Progenitor cell of endocrine pancreas (in vitro differentiated cells): ENCODE measurements at regions not wholly inside any gene's neighbourhood (a gene's known extent, or its start where the extent isn't known, plus 50 kb on each side); places are given as distances from the start of the nearest gene placed in this dataset.

Source experiments
- DNase-seq: peaks from one replicate; pipeline ENCODE4 v3.0.0; 2021; ENCODE audit warnings: low spot score; ENCODE audit not compliant: unreplicated experiment
- H3K27ac Mint-ChIP-seq: 2 replicates; pipeline ENCODE4 v1.8.0; 2021; ENCODE audit warnings: mild to moderate bottlenecking, moderate library complexity, mixed read lengths
- H3K27me3 Mint-ChIP-seq: 2 replicates; pipeline ENCODE4 v1.8.0; 2021; ENCODE audit warnings: mixed read lengths
- H3K36me3 Mint-ChIP-seq: 2 replicates; pipeline ENCODE4 v1.8.0; 2022; ENCODE audit warnings: mixed read lengths; ENCODE audit not compliant: insufficient read depth
- H3K4me1 Mint-ChIP-seq: 2 replicates; pipeline ENCODE4 v1.8.0; 2021; ENCODE audit warnings: low read depth, mixed read lengths
- H3K4me3 Mint-ChIP-seq: 2 replicates; pipeline ENCODE4 v1.8.0; 2021; ENCODE audit warnings: low read depth, mild to moderate bottlenecking, moderate library complexity, mixed read lengths
- H3K9me3 Mint-ChIP-seq: 2 replicates; pipeline ENCODE4 v1.8.0; 2021; ENCODE audit warnings: low read depth, mixed read lengths
- CTCF ChIP-seq: fragments of 200-600 bp; sonication (generic); IDR thresholded peaks from one replicate; pipeline ENCODE4 v1.5.0; 2021; ENCODE audit warnings: antibody characterized with exemption, mild to moderate bottlenecking; ENCODE audit not compliant: unreplicated experiment

DNA sequence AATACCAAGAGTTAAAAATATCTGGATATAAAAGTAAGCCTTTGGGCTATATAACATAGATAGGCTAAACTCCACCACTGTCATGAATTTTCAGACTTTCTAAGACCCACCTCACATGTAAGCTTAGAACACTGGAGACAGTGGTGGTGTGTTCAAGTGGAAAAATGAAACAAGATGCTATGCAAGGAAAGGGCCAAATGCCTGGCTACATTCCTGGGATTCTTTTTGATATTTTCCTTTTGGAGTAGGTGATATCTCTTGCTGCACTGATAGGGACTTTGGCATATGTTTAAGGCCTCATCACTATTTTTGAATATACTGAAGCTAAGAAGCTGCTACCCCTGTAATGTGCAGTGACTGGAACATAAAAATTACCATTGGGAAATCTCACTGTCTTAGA lies 341.3 kb downstream of the SLC16A7 start:
- H3K27ac Mint-ChIP-seq, result no peak overlapping the region
- no peak overlapping the region for H3K4me3 Mint-ChIP-seq
- DNase-seq, result no peak
- H3K36me3 Mint-ChIP-seq, result peaks cover 3% of the 10 kb centered on the region
- H3K9me3 Mint-ChIP-seq, result peaks cover 21% of the 10 kb centered on the region
- peaks cover 25% of the 10 kb centered on the region for H3K4me1 Mint-ChIP-seq
- no peak for TF ChIP-seq CTCF
- H3K27me3 Mint-ChIP-seq, result no peaks in the 10 kb centered on the region

GRCh38 chr12:59938190-59938962 lies 342.5 kb downstream of the SLC16A7 start:
- no peak overlapping the region for H3K4me3 Mint-ChIP-seq
- H3K9me3 Mint-ChIP-seq, result peaks cover 17% of the 10 kb centered on the region
- H3K4me1 Mint-ChIP-seq, result peaks cover 28% of the 10 kb centered on the region
- peaks cover 3% of the 10 kb centered on the region for H3K36me3 Mint-ChIP-seq
- H3K27me3 Mint-ChIP-seq, result no peaks in the 10 kb centered on the region
- no peak overlapping the region for H3K27ac Mint-ChIP-seq
- TF ChIP-seq CTCF, result no peak
- DNase-seq, result no peak

- H3K27ac Mint-ChIP-seq, result peak overlapping the region; percentile 96
- H3K36me3 Mint-ChIP-seq, result no peaks in the 10 kb centered on the region
- H3K9me3 Mint-ChIP-seq, result peaks cover 6% of the 10 kb centered on the region
- no peaks in the 10 kb centered on the region for H3K27me3 Mint-ChIP-seq
- DNase-seq, result no peak
- TF ChIP-seq CTCF, result no peak
- H3K4me3 Mint-ChIP-seq, result peak overlapping the region; percentile 51
- H3K4me1 Mint-ChIP-seq, result peaks cover 32% of the 10 kb centered on the region
Measured at GRCh38 chr12:59940631-59941342, 345.0 kb downstream of the SLC16A7 start.

GRCh38 chr12:59941461-59941860 lies 345.6 kb downstream of the SLC16A7 start:
- no peaks in the 10 kb centered on the region for H3K36me3 Mint-ChIP-seq
- no peak for DNase-seq
- no peak overlapping the region for H3K4me3 Mint-ChIP-seq
- H3K4me1 Mint-ChIP-seq, result peaks cover 32% of the 10 kb centered on the region
- peak overlapping the region; percentile 84 for H3K27ac Mint-ChIP-seq
- TF ChIP-seq CTCF, result no peak
- no peaks in the 10 kb centered on the region for H3K27me3 Mint-ChIP-seq
- H3K9me3 Mint-ChIP-seq, result peaks cover 6% of the 10 kb centered on the region

DNA sequence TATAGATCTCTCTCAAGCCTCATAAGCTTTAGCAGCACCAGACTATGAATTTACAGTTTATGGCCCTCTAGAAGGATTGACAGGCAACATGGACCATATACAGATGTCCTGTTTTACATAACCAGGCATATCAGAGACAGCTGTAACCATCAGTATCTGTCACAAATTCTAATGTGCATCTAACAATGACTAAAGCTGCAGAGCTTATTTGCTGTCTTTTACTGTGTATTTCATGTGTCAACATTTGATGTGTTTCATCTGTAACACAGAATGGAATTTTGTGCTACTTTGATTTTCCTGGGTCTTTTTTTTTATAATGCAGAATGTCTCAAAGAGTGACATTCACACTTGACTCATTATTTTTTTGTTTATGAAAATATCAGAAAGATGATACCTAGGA lies 348.3 kb downstream of the SLC16A7 start:
- peaks cover 30% of the 10 kb centered on the region for H3K4me1 Mint-ChIP-seq
- TF ChIP-seq CTCF, result no peak
- H3K27ac Mint-ChIP-seq, result no peak overlapping the region
- DNase-seq, result no peak
- H3K9me3 Mint-ChIP-seq, result peaks cover 4% of the 10 kb centered on the region
- no peak overlapping the region for H3K4me3 Mint-ChIP-seq
- no peaks in the 10 kb centered on the region for H3K36me3 Mint-ChIP-seq
- no peaks in the 10 kb centered on the region for H3K27me3 Mint-ChIP-seq
